ENCODE measurements at regions not wholly inside any gene's neighbourhood (a gene's known extent, or its start where the extent isn't known, plus 50 kb on each side); places are given as distances from the start of the nearest gene placed in this dataset.

DNA sequence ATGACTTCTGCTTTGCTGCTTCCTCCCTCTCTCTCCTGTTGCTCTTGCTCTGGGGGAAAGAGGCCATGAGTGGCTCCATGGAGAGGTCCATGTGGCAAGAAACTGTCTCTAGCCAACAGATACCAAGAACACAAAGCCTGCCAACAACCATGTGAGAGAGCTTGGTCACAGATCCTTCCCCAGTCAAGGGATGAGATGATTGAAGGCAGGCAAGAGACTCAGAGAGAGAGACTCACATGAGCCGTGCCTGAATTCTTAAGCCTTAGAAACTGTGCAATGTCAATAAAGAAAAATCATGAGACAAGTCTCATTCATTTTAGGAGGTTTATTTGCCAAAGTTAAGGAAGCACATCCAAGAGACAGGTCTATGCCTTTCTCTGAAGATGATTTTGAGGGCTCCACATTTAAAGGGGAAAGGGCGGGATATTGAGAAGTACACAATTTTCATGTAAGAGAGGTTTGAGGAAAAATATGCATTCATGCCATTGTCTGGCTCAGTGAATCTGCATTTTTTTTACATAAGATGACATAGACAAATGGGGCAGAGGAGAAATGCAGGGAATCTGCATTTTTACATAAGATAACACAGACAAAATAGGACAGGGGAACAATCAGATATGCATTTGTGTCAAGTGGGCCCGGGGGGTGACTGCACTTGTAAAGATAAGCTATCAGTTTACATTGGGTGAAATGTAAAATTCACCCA lies 59.5 kb upstream of the SUCLG2 start:
- TF ChIP-seq EZH2 (IDR thresholded peaks at IDR 0.05) = no peak
- TF ChIP-seq POLR2AphosphoS5 (IDR thresholded peaks at IDR 0.05; ENCODE audit: borderline replicate concordance, low read depth, low read length) = no peak
- TF ChIP-seq FOXP2 (optimal IDR thresholded peaks at IDR 0.05; ENCODE audit: control extremely low read depth, extremely low read length, insufficient read depth) = no peak
